Right cardiac atrium (tissue), 5 donors: ENCODE measurements at regions not wholly inside any gene's neighbourhood (a gene's known extent, or its start where the extent isn't known, plus 50 kb on each side); places are given as distances from the start of the nearest gene placed in this dataset.

Source experiments
- ATAC-seq, 2 donors: fragments of 200-7000 bp; cut with Tn5 transposase; one replicate each; pipeline versions ENCODE4 v1.8.0 to v1.9.1; 2020; ENCODE audit warnings: moderate library complexity in 2 of 2, mild to moderate bottlenecking in 1 of 2
- DNase-seq, 3 donors: peaks; one replicate each; pipeline ENCODE4 v3.0.0-alpha.2; 2020
- H3K27ac ChIP-seq: one replicate; pipeline ENCODE4 v1.5.1; 2013; ENCODE audit warnings: mild to moderate bottlenecking, low read length, control low read depth, moderate library complexity
- H3K27me3 ChIP-seq: one replicate; pipeline ENCODE4 v1.6.1; 2013; ENCODE audit not compliant: control insufficient read depth, insufficient read depth
- H3K4me1 ChIP-seq: one replicate; pipeline ENCODE4 v1.6.1; 2013; ENCODE audit warnings: low read length; ENCODE audit not compliant: control insufficient read depth, insufficient read depth
- H3K4me3 ChIP-seq: one replicate; pipeline ENCODE4 v1.5.1; 2013; ENCODE audit warnings: low read length, control low read depth
- H3K9me3 ChIP-seq: one replicate; pipeline ENCODE4 v1.6.1; 2013; ENCODE audit warnings: low read length; ENCODE audit not compliant: control insufficient read depth
- WGBS: extraction: QIAGEN DNeasy Blood & Tissue Kit; methylation state at CpG from one replicate; pipeline ENCODE4 v1.1.7; 2013; 5-methylcytosine and 5-hydroxymethylcytosine counted together
- intact Hi-C, 4 donors: fragments of 100-400 bp; cut with DNase I; formaldehyde crosslinking; loops; one replicate each; pipeline versions ENCODE4 v1.11.0 to v1.14.0; 2022 to 2023
- donor health status: healthy with polysubstance abuse.
- donor health status: DM: no; HTN: yes; CAD: no.
- donor health status: DM: no; HTN: no; CAD: no.
- donor health status: DM: no; HTN: yes; CAD: no; lungs with severe emphysema.
- donor health status: DM: yes; HTN: yes; CAD: no.

DNA sequence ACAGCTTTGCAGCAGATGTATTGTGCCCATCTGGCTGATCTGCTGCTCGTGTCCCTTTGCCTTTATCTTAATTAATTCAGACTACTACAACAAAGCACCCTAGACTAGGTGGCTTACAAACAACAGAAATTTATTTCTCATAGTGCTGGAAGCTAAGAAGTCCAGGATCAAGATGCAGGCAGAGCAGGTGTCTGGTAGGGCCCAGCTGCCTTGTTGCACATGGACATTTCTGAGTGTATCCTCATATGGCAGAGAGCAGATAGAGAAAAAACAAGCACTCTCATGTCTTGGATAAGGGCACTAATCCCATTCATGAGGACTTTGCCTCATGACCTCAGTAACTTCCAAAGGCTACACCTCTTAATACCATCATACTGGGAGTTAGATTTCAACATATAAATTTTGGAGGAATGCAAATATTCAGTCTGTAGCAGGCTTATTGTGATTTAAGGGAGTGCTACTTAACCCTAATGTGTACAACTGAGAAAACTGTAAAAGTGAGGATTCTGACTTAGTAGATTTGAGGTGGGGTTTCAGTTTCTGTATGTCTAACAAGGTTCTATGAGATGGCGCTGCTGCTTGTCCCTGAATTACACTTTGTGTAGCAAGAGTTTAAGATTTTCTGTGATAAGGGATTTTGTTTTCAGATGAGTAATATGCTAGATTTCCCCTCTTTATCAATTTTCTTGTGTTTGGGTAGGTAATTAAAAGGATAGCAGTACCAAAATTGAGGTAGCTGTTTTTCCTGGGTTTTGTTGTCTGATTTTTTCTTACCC is 473.2 kb upstream of the TECRL start:
- 67% methylated on average over 2 of the region's 2 CpGs for WGBS
- intact Hi-C loops: no loop called here
- no peak for DNase-seq

DNA sequence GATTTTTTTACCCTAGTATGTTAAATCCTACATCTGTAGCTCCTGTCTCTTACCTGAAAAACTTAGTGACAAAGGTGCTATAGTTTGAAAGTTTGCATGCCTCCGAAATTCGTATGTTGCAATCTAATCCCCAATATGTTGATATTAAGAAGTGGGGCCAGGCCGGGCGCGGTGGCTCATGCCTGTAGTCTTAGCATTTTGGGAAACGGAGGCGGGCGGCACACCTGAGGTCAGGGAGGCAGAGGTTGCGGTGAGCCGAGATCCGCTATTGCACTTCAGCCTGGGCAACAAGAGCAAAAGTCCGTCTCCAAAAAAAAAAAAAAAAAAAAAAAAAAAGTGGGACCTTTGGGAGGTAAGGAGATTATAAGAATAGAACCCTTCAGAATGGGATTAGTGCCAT is 471.3 kb upstream of the TECRL start:
- H3K27ac ChIP-seq: no peak overlapping the region
- H3K4me1 ChIP-seq: no peaks in the 10 kb centered on the region
- 94% methylated on average over 12 of the region's 12 CpGs for WGBS
- DNase-seq (no peak), ATAC-seq (no peak)
- no peak overlapping the region for H3K4me3 ChIP-seq
- no peaks in the 10 kb centered on the region for H3K9me3 ChIP-seq
- H3K27me3 ChIP-seq: no peaks in the 10 kb centered on the region
- intact Hi-C loops: no loop called here

More for the DNA sequence above, 473.2 kb upstream of the TECRL start:
- Histone ChIP-seq H3K9me3 (no peaks in the 10 kb centered on the region), H3K4me1 (no peaks in the 10 kb centered on the region), H3K27ac (no peak overlapping the region), H3K27me3 (no peaks in the 10 kb centered on the region), H3K4me3 (no peak overlapping the region)
- ATAC-seq: no peak

DNA sequence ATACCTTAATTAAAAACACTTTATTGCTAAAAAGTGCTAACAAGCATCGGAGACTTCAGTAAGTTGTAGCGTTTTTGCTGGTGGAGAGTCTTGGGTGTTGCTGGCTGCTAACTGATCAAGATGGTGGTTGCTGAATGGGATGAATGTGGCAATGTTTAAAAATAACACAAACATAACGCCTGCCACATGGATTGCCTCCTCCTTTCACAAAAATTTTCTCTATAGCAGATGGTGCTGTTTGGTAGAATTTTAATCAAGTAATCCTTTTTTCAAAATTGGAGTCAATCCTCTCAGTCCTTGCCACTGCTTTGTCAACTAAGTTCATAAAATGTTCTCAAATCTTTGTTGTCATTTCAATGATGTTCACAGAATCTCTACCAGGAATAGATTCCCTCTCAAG is 466.8 kb upstream of the TECRL start:
- WGBS: 70% methylated on average over 3 of the region's 3 CpGs
- ATAC-seq (no peak), DNase-seq (no peak)
- no peak overlapping the region for H3K27ac ChIP-seq
- intact Hi-C loops: no loop called here
- no peaks in the 10 kb centered on the region for H3K9me3 ChIP-seq
- H3K4me1 ChIP-seq: no peaks in the 10 kb centered on the region
- H3K4me3 ChIP-seq: no peak overlapping the region
- no peaks in the 10 kb centered on the region for H3K27me3 ChIP-seq

DNA sequence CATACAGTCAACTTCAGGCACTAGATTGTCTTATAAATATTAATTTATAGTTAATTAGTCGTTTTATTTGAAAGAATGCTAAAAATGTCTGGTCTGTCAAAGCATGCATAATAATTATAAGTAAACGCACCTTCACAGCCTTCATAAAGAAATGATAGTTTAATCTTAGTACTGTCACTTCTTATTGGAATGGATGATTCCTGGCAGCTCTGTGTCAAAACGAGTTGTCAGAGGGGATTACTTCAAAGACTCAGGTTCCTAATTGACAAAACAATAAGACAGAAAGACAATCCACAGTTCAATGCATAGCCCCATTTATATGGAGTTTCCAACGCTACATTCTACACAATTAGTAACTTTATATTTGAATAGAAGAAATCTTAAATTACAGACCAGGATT is 461.3 kb upstream of the TECRL start:
- H3K4me1 ChIP-seq: no peaks in the 10 kb centered on the region
- no peak overlapping the region for H3K4me3 ChIP-seq
- no peaks in the 10 kb centered on the region for H3K27me3 ChIP-seq
- ATAC-seq (no peak), DNase-seq (no peak)
- H3K27ac ChIP-seq: no peak overlapping the region
- H3K9me3 ChIP-seq: no peaks in the 10 kb centered on the region
- WGBS: 56% methylated on average over 4 of the region's 4 CpGs
- intact Hi-C loops: no loop called here

DNA sequence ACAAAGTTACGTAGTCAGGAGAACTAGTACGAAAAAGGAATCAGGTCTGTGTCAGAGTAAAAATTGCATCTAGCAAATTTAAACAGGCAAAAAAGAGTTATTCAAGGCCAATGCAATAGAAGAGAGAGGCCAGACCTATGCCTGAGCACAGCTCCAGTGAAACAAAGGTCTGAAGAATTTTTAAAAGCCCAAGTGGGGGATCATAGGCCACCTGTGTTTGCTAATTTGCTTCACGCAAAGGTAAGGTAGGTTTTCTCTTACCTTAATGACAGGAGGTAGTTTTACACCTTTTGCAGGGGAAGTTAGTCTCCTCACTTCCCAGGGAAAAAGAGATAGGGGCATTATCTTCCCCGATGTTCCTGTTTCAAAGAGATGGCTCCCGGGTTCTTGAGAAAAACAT is 448.6 kb upstream of the TECRL start:
- ATAC-seq (no peak), DNase-seq (no peak)
- no peaks in the 10 kb centered on the region for H3K27me3 ChIP-seq
- intact Hi-C loops: no loop called here
- H3K4me3 ChIP-seq: no peak overlapping the region
- H3K4me1 ChIP-seq: no peaks in the 10 kb centered on the region
- H3K27ac ChIP-seq: no peak overlapping the region
- WGBS: 58% methylated on average over 5 of the region's 5 CpGs
- H3K9me3 ChIP-seq: no peaks in the 10 kb centered on the region

DNA sequence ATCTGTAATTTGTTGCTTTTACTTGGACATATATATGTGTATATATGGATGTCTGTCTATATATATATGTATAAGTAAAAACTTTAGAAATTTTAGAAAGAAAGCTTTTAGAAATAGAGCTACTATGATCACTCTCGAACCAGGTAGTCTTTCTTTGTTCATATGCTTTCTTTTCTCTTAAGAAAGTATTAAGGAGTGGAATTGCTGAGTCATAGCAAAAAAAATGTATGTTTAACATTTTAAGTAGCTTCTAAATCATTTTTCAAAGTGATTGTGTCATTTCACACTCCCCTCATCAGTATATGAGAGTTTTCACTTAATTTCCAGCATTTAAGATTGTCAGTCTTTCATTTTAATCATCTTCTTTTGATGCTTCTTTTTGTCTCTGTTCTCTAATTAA is 447.9 kb upstream of the TECRL start:
- intact Hi-C loops: no loop called here
- Histone ChIP-seq H3K9me3 (no peaks in the 10 kb centered on the region), H3K4me3 (no peak overlapping the region), H3K27me3 (no peaks in the 10 kb centered on the region), H3K4me1 (no peaks in the 10 kb centered on the region), H3K27ac (no peak overlapping the region)
- ATAC-seq (no peak), DNase-seq (no peak)
- 58% methylated on average over 1 of the region's 1 CpG for WGBS

DNA sequence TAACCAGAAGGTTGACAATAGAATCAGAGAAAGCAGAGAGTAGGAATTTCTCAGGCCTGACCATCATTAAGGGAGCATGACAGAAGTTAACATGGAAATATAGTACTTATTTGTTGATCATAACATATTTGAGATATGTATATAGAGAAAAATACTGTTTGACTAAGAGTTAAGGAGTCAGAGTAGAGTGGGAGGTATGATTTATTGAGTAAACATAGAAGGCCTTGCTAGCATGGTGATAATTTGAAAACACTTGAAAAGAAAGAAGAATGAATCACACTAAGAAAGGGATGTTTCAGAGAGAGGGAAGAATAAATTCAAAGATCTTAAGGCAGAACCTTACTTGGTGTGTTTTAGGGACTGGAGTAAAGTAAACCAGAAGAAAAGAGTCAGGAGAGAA is 437.2 kb upstream of the TECRL start:
- no peaks in the 10 kb centered on the region for H3K27me3 ChIP-seq
- intact Hi-C loops: no loop called here
- no peak overlapping the region for H3K27ac ChIP-seq
- no peaks in the 10 kb centered on the region for H3K4me1 ChIP-seq
- no peak for ATAC-seq
- no peak overlapping the region for H3K4me3 ChIP-seq
- no peak for DNase-seq
- H3K9me3 ChIP-seq: no peaks in the 10 kb centered on the region

DNA sequence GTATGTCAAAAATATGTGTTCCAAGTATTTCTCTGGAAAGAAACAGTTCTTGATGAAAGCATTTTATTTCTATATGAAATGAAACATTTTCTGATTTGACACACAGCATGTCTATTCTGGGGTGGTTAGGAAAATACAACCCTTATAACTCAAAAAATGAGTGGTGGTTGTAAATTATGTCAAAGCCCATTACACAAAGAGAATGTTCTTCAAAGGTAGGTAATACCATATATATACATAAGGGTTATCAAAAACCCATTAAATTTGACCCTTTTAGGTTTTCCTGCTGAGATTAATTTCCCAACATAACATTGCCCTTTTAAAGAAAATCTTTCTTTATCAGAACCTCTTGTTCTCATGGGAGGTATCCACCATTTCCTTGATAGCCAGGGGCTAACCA is 420.5 kb upstream of the TECRL start:
- Histone ChIP-seq H3K9me3 (no peaks in the 10 kb centered on the region), H3K4me1 (no peaks in the 10 kb centered on the region), H3K4me3 (no peak overlapping the region), H3K27me3 (no peaks in the 10 kb centered on the region), H3K27ac (no peak overlapping the region)
- DNase-seq (no peak), ATAC-seq (no peak)
- intact Hi-C loops: no loop called here

DNA sequence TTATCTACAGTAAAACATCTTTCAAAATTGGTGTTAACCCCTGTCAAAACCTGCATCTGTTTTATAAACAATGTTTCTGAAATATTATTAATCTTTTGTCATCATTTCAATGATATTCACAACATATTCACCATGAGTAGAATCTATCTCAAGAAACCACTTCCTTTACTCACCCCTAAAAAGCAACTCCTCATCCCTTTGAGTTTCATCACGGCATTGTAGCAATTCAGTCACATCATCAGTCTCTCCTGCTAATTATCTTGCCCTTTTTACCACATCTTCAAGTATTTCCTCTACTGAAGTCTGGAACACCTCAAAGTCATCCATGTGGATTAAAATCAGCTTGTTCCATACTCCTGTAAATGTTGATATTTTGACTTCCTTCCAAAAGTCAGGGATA is 415.3 kb upstream of the TECRL start:
- WGBS: 32% methylated on average over 1 of the region's 1 CpG
- no peak for ATAC-seq
- intact Hi-C loops: no loop called here
- Histone ChIP-seq H3K9me3 (no peaks in the 10 kb centered on the region), H3K27me3 (no peaks in the 10 kb centered on the region), H3K27ac (no peak overlapping the region), H3K4me1 (no peaks in the 10 kb centered on the region), H3K4me3 (no peak overlapping the region)
- no peak for DNase-seq

DNA sequence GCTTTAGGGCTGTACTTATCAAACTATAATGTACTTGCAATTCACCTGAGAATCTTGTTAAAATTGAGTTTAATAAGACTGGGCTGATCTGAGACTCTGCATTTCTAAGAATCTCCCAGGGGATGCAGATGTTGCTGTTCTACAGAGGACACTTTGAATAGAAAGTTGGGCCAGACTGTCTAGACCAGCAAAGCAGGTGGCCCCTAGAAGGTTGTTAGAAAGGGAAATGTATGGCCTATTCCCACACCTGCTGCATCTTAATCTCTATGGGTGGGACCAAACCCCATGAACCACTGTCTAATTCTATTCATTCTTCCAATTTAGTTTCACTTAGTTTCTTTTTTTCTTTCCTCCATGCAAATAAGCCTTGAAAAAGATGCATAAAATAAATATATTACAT is 413.2 kb upstream of the TECRL start:
- intact Hi-C loops: no loop called here
- no peak overlapping the region for H3K4me3 ChIP-seq
- no peaks in the 10 kb centered on the region for H3K9me3 ChIP-seq
- ATAC-seq (no peak), DNase-seq (no peak)
- no peaks in the 10 kb centered on the region for H3K27me3 ChIP-seq
- no peak overlapping the region for H3K27ac ChIP-seq
- H3K4me1 ChIP-seq: no peaks in the 10 kb centered on the region

DNA sequence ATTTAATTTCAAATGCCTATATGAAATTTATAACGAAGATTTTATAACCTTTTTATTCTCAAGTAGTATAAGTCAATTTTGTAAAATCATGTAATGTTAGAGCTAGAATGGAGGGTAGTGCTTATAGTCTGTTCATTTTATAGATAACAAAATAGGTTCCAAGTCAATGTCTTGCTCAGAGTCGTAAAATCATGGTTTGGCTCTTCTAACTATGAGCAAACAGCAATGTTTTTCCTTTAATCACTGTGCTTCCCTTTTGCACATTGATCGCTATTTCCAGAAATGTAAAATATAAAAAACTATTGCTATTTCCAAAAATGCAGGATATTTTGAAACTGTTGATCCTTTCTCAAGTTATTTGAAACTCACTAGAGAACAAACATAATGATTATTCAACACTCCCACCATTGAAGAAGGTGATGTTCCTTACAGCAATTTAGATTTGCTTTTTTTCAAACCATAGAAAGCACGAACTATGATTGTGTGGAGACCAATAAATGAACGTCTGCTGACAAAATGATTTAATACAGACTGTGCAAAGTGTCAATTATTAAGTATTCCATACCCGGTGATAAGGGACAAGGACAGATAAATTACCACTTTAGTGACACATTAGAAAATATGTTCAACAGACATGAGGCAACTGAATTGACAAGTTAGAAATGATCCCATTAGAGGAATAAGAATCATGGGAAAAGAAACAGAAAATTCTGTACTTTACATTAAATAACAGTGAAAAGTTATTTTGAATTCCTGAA is 412.1 kb upstream of the TECRL start:
- DNase-seq (no peak), ATAC-seq (no peak)
- Histone ChIP-seq H3K4me3 (no peak overlapping the region), H3K4me1 (no peaks in the 10 kb centered on the region), H3K27me3 (no peaks in the 10 kb centered on the region), H3K27ac (no peak overlapping the region), H3K9me3 (no peaks in the 10 kb centered on the region)
- WGBS: 65% methylated on average over 6 of the region's 6 CpGs
- intact Hi-C loops: no loop called here
